Ecto neural progenitor cell (in vitro differentiated cells): ENCODE measurements at regions not wholly inside any gene's neighbourhood (a gene's known extent, or its start where the extent isn't known, plus 50 kb on each side); places are given as distances from the start of the nearest gene placed in this dataset.
A peak's percentile ranks its signal among the peaks of the same experiment; 100 is the strongest.

ENCODE experiments used
- DNase-seq: peaks from one replicate; pipeline ENCODE4 v3.0.0-alpha.2; 2018; ENCODE audit warnings: low spot score

DNA sequence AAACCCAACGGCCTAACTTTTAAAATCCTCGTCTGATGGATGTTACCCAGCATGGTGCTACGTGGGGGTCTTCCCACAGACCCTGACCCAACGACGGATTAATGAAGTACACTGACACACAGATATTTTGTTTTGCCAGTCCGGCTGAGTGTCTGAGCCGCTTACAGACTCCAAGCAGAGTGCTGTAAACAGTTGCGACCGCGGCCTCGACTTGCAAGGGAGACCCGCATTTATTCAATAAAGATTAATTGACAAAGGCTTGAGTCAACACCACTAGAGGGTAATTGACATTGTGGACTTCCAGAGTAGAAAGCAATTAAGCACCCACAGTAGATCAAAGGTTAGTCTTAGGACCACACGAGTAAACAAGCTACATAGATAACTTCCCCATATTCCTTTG, 1042.4 kb downstream of the AACS start:
- no peak for DNase-seq

DNA sequence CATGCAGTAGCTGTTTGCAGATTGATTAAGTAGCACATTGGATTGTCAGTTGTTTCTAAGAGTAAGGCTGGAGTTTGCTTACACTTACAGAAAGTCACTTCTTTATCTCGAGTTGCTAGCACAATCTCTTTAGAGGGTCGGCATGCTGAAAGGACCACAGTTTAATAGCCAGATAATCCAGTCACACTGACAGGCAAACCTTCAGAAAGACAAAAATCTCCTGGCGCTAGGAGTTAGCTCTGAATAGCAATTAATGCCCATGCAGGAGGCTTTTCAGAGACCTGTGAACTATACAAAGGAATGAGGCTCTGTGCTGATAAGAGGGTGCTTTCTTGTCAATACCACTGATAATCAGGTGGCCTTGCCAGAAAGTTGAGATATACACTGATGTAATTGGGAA, 1043.0 kb downstream of the AACS start:
- no peak for DNase-seq

DNA sequence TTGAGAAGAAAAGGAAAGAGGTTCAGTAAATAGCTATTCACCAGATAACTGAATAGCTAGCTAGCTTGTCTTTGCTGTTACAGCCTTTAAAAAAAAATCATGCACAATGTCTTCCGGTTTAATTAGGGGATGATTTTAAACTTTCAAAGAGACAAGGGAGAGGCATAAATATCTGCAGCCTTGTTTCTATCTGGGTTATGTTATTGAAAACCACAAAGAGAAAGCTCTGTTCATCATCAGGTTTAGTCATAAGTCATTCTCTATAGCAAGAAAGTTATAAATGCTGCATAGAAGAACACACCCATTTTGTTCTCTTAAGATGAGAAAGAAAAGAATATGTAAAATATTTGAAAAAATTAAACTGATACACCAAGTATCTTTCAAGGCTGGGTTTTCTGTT, 1046.9 kb downstream of the AACS start:
- DNase-seq, result no peak

DNA sequence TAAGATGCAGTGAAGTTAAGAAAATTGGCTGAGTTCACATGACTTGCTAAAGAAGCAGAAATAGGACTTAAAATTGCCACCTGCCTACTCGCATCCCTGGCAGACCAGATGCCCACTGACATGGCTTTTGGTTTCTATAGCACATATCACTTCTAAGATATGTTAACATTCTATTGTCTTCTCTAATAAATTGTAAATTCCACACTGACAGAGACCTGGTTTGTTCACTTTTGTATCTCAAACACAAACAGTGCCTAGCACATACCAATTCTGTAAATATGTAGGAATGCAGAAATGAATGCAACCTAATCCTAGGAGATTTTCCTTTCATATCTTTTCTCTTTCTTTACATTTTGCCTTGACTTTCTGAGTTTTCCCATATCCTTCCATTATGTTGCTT, 1047.6 kb downstream of the AACS start:
- no peak for DNase-seq

DNA sequence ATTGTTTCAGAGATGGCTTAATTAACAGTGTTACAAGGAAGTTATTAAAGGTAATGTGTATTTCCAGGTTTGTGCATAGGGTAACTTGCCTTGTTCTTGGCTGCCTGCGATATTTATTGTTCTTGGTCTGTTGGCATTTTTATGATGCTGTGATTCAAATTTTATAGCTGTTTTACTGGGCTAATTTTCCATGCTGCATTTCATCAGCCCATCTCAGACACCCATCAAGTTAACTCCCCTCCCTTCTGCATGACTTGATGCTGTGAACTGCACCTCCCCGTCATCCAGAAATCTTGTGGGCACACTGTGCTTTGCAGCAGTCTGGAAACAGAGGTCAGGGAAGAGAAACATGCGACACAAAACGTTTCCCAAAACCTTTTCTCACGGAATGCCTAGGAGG, 1049.2 kb downstream of the AACS start:
- DNase-seq, result no peak

GRCh38 chr12:126117502-126117901, 1052.3 kb downstream of the AACS start:
- no peak for DNase-seq

DNA sequence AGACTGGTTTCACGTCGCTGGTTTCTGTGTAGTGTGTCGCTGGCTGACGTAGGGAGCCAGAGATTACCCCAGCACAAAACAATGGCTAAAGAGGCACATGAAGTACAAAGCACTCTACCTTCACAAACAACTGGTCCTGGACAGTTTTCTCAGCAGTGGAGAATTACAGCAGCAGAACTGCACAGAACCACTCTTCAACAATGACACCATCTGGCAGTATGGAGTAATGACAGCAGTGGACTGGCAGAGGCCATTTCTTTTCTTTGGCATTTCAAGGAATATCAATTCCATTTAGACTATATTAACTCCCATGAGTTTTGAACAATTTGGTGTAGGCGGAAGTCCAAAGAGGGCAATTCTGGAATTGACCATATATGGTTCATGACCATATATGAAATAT, 1074.1 kb downstream of the AACS start:
- DNase-seq, result no peak

DNA sequence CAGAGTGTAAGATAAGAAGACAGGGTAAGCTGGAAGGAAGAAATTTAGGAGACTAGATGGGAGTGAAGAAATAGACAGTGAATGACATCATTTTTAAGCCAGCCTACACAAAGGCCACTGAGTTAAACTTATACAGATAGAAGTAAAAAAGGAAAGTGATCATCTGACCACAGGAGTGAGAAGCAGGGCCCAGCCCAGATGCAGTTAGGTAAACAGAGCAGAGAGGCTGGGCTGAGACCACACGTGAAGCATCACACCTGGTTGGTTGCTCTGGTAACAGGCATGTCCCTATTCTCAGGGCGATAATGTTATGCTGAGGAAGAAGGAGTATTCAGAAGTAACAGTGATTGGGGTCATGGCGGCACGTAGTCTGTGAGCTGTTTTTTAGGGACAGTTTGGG, 1079.4 kb downstream of the AACS start:
- no peak for DNase-seq

GRCh38 chr12:126147321-126147720, 1082.1 kb downstream of the AACS start:
- no peak for DNase-seq

- DNase-seq, result no peak
These were observed 1091.8 kb downstream of the AACS start for GRCh38 chr12:126156806-126157574.

GRCh38 chr12:126157575-126157966, 1092.3 kb downstream of the AACS start:
- DNase-seq, result no peak

DNA sequence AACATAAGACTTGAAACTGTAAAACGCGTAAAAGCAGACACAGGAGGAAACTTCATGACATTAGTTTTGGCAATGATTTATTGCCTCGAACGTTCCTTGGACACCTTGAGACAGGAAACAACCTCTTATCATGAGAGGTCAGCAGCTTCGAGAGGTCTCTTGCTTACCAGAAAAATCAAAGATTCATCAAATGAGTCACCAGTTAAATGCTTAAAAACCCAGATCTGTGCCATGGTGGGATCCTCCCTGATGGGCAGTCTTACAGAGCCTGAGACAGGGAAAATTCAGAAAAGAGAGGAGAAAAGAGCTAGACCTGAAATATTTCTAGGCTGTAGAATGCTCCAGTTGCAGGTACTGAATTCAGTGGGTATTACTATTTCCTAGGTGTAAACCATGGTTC, 1093.9 kb downstream of the AACS start:
- DNase-seq, result no peak

- DNase-seq, result no peak
These were observed 1095.7 kb downstream of the AACS start for GRCh38 chr12:126160912-126161311.

DNA sequence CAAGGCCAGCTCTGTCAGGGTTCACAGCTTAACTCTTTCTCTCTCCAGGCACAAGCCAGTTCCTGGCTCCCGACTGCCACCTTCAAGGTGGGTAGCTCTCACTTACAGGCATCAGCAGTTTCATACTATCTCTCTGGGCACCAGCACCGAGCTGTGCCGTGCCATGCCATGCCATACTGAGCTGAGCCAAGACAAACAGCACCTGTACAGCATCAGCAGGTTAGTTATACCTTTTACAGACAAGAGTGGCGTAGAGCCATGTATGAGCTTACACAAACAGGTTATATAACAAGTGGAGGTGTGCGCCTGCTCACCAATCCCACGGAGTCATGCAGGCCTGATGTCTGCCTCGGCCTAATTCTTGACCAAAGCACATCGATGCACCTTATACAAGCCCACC, 1098.7 kb downstream of the AACS start:
- no peak for DNase-seq

DNA sequence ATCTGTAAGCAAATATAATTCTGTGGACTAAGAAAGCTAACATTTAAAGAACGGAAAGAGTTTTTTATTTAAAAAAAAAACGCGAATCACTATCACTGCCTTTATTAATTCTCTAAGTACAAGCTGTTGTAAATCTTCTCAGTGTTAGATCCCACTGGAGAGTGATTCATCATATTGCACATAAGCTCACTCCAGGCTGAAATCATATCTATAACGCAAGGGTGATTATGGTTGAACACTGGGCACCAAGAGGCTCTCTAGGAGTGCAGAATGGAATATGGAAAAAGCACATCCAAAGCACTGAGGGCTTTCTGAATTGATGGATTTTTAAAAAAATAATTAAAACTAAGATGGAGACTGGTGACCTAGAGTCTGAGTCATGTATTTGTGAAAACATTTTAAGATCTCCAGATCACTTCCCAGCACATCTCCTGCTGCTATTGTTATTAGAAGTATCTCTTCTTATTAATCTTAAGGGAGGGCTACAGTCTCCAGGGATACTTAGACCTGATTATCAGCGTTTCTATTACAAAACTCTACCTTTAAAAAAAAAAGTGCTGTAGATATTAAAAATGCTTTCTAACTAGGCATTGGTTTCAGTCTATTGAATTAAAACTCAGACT, 1106.8 kb downstream of the AACS start:
- DNase-seq, result no peak

DNA sequence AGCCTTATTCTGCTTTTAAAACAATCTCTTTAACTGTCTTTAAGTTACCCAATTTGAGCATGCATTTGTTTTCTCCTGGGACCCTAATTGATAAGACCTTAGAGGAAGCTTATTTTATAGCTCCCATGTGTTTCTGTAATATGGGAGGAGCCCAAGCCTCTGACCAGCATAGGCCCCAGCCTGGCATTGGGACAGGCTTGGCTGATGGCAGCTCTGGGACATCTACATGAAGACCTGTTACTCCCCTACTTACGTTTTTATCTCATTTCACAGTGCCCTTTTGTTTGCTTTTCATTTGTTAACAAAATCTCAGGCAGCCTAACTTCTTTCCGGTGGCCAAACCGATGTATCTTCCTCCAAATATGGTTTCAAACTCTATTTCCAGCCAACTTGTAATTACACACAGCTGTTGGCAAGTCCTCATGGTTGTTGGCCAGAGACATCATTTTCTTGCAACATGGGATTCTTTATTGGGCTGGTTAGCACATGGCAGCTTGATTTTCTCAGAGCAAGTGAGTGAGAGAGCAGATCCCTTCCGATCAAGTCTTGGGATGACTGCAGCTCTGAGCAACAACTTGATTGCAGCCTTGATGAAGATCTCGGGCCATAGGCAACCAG, 1117.5 kb downstream of the AACS start:
- DNase-seq, result no peak

GRCh38 chr12:126185025-126185424, 1119.8 kb downstream of the AACS start:
- DNase-seq, result no peak

DNA sequence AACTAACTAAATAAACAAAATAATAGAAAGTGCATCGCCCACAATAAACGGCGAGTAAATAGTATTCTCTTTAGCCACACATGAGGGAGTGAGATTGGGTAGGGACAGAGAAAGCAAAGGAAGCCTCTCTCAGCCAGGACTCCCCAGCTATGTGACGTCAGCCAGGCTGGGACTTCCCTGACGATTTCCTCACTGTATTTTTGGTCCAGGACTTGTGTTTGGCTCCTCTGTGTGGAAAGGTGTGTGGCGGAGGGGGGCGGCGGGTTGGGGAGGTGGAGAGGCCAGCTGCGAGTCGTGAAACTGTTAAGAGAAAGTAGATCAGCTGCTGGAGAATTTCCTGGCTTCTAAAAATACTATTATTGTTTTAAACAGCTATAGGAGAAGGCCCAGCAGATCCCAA, 1124.6 kb downstream of the AACS start:
- DNase-seq, result no peak

DNA sequence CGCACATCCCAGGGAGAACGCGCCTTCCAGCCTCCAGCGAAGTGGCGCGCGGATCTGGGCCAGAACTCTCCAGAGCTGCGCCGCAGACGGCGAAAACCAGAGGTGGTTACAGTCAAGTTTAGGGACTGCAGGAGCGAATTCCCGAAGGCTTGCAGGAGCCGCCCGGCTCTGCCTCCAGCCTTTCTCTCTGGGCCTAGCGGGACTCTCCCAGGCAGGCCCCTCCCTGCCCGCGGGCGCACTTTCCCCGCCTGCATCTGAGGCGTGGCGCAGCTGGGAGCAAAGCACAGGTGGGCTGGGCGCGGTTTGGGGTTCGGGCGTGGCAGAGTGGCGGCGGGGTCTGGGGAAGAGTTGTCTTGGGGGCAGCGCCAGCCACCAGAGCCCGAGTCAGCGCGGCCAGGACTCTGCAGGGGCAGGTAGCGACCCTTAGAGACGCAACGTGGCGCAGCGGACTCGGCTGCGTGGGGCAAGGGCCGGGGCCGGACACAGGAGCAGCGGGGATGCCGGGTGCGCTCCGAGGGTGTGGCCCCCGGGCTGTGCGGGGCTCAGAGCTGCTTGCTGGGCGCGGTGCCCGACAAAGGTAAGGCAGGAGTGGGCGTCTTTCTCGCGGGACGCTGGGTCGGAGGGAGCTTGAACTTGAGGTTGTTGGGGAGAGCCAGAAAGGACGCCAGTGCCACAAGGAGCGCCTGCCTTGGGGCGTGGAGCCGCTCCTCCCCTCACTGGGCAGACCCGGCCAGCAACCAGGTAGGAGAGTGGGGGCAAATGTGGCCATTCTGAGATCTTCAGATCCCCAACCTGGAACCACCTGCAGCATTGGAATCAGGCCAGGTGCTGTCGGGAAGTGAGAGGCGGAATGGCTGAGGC, 1126.0 kb downstream of the AACS start:
- peak; percentile 72 for DNase-seq

DNA sequence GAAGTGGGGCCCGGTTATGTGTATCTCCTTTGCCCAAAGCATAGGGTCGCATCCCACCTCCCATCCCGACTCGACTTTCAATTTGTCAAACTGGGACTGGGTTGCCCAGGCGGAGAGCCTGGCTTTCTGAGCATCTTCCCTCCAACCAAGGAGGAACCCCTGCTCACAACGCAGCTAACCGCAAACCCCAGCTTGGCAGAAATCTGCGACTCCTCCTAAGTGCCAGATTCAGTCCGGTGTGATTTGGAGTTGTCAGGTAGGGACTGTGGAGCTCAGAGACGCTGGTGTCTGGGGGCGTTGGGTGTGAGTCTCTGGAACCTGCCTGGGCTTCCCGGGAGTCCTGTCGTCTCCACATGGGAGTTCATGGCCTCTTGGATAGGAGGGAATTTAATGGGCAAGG, 1126.7 kb downstream of the AACS start:
- DNase-seq, result no peak

- DNase-seq, result no peak
These were observed 1128.0 kb downstream of the AACS start for GRCh38 chr12:126193190-126193589.

DNA sequence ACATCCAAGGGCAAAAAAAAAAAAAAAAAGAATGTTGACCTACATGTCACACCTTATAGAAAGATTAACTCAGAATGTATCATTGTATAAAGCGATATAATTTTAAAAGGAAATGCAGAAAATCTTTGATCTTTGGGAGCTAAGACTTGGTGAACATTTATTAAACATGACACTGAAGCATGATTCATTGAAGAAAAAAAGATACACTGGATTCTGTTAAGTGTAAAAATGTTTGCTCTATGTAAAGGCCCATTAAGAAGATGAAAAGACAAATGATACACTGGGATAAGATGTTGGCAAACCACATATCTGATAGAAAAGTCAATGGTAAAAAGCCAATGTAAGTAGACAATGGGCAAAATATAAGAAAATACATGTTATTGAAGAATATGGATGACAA, 1131.0 kb downstream of the AACS start:
- DNase-seq, result no peak

DNA sequence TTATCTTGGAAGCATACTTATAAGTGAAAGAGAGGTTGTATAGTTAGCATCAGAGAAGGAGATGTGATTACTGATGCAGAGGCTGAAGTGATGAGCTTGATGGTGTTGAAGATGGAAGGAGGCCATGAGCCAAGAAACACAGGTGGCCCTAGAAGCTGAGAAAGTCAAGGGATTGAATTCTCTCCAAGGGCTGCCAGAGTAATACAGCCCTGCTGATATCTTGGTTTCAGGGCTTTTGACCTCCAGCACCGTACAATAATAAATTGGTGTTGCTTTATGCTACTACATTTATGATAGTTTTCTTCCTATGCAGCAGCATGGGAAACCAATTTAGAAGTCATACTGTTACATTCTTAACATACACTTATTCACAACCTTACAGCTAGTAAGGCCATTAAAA, 1133.3 kb downstream of the AACS start:
- no peak for DNase-seq
